ENCODE measurements at regions not wholly inside any gene's neighbourhood (a gene's known extent, or its start where the extent isn't known, plus 50 kb on each side); places are given as distances from the start of the nearest gene placed in this dataset.
A peak's percentile ranks its signal among the peaks of the same experiment; 100 is the strongest.

- no peak overlapping the region for H3K4me3 ChIP-seq
- no peak overlapping the region for H3K9ac ChIP-seq
- TF ChIP-seq Cebpa-rat (IDR thresholded peaks at IDR 0.05), result no peak
- no peak overlapping the region for H3K4me2 ChIP-seq
- H3K9me3 ChIP-seq, result no peaks in the 10 kb centered on the region
- H3K4me1 ChIP-seq, result peaks cover 40% of the 10 kb centered on the region
- H3K27me3 ChIP-seq, result no peaks in the 10 kb centered on the region
- no peaks in the 10 kb centered on the region for H3K36me3 ChIP-seq
- no peaks in the 10 kb centered on the region for H4K20me1 ChIP-seq
- no peak overlapping the region for H3K27ac ChIP-seq
These were observed 496.7 kb downstream of the SHQ1 start for GRCh38 chr3:72351536-72351935.

DNA sequence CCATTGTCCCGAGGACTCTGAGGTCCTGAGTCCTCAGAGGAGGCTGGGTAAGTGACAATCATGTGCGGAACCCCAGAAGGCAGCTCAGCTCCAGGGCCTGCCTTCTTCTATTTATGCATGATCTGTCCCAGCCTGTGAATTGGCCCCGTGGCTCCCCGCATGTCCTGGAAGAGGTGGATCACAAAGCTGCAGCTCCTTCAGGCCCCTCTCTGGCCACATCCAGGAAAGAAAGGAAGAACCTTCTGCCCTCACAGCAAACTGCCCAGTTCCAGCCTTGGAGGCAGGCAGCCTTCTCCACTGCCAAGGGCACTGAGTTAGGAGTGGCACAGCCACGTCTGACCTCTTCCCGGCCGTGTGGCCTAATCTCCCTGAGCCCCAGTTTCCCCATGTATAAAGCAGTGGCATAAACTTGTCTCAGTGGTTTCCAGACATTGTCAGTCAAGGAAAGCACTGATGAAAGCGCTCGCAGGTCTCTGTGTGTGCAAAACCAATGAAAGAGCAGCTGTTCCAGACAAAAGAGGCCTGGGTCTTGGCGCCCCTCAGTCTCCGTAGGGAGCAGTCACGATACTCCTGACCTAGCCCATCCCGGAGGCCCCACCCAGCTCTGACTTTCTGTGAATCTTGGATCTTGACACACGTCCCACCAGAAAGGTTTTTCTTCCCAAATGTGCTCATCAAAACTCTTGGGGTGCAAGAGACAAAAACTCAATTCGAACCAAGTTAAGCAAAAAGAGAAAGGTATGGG is 497.3 kb downstream of the SHQ1 start:
- Histone ChIP-seq H3K27me3 (no peaks in the 10 kb centered on the region), H3K36me3 (no peaks in the 10 kb centered on the region), H4K20me1 (no peaks in the 10 kb centered on the region), H3K9me3 (no peaks in the 10 kb centered on the region), H3K9ac (no peak overlapping the region), H3K4me1 (peaks cover 46% of the 10 kb centered on the region), H3K4me2 (no peak overlapping the region), H3K27ac (no peak overlapping the region), H3K4me3 (no peak overlapping the region)
- no peak for TF ChIP-seq Cebpa-rat (IDR thresholded peaks at IDR 0.05)

DNA sequence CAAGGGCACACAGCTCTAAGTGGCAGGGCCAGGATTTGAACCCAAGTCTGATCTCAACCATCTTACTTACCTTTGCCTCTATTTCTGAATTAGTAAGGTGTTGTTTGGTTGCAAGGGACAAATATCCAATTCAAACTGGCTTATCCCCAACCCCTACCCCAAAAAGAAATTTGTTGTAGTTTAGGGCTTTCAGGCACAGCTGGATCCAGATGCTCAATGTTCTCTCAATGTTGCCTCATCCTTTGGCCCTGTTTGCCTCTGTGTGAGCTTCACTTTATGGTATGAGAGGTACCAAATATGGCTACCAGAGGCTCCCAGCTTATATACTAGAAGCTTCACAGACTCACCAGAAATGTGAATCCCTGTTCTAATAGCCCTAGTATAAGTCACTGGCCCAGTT is 499.9 kb downstream of the SHQ1 start:
- TF ChIP-seq Cebpa-rat (IDR thresholded peaks at IDR 0.05), result no peak
- Histone ChIP-seq H3K36me3 (no peaks in the 10 kb centered on the region), H3K9me3 (no peaks in the 10 kb centered on the region), H3K27ac (no peak overlapping the region), H3K27me3 (no peaks in the 10 kb centered on the region), H3K4me1 (peaks cover 60% of the 10 kb centered on the region), H3K4me2 (peak overlapping the region; percentile 82), H3K4me3 (no peak overlapping the region), H3K9ac (no peak overlapping the region), H4K20me1 (no peaks in the 10 kb centered on the region)

DNA sequence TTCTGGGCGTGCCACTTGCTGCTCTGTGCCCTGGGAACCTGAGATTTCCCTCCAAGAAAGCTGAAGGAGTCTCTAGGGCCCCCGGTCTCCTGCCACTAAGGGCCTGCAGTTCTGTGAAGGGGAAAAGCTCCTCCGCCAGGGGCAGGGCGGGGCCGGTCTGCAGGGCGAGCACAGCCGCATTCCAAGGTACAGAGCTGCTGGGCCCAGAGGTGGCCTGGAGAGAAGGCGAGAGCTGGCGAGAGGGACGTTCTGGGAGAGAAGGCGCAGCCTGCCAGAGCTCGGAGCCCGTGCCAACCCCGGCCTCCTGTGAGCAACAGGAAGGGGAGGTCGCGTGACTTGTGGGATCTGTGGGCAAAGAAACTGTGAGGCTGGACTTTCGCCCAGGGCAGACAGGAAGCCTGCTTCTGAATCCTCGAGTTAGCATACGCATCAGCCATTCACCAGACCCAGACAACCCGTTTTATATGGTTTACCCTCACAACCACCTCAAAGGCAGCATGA is 500.4 kb downstream of the SHQ1 start:
- Histone ChIP-seq H3K9me3 (no peaks in the 10 kb centered on the region), H3K4me1 (peaks cover 58% of the 10 kb centered on the region), H3K4me2 (peak overlapping the region; percentile 82), H3K4me3 (0 out of 2 replicates have a peak overlapping the region, but pooled peaks have one; percentile 17), H3K9ac (peak overlapping the region; percentile 21; the same call in 1 of the 2 replicates), H3K27me3 (no peaks in the 10 kb centered on the region), H4K20me1 (no peaks in the 10 kb centered on the region), H3K27ac (no peak overlapping the region; the same call in 1 of the 2 replicates), H3K36me3 (no peaks in the 10 kb centered on the region)
- TF ChIP-seq Cebpa-rat (IDR thresholded peaks at IDR 0.05), result no peak

- Histone ChIP-seq H4K20me1 (no peaks in the 10 kb centered on the region), H3K27ac (no peak overlapping the region), H3K27me3 (no peaks in the 10 kb centered on the region), H3K4me3 (no peak overlapping the region), H3K9ac (no peak overlapping the region), H3K4me1 (peaks cover 68% of the 10 kb centered on the region), H3K9me3 (no peaks in the 10 kb centered on the region), H3K36me3 (no peaks in the 10 kb centered on the region), H3K4me2 (peak overlapping the region; percentile 82)
- TF ChIP-seq Cebpa-rat (IDR thresholded peaks at IDR 0.05), result no peak
These were observed 501.7 kb downstream of the SHQ1 start for GRCh38 chr3:72346526-72346926.

GRCh38 chr3:72345980-72346379 is 502.3 kb downstream of the SHQ1 start:
- no peak overlapping the region for H3K27ac ChIP-seq

GRCh38 chr3:72345237-72345878 is 502.9 kb downstream of the SHQ1 start:
- Histone ChIP-seq H3K4me2 (peak overlapping the region; percentile 82), H3K9ac (no peak overlapping the region), H3K27me3 (no peaks in the 10 kb centered on the region), H4K20me1 (no peaks in the 10 kb centered on the region), H3K4me3 (no peak overlapping the region), H3K9me3 (no peaks in the 10 kb centered on the region), H3K36me3 (no peaks in the 10 kb centered on the region), H3K4me1 (peaks cover 77% of the 10 kb centered on the region), H3K27ac (no peak overlapping the region)
- no peak for TF ChIP-seq Cebpa-rat (IDR thresholded peaks at IDR 0.05)

More at GRCh38 chr3:72345980-72346379, 502.3 kb downstream of the SHQ1 start:
- no peaks in the 10 kb centered on the region for H4K20me1 ChIP-seq
- no peak overlapping the region for H3K4me3 ChIP-seq
- no peak for TF ChIP-seq Cebpa-rat (IDR thresholded peaks at IDR 0.05)
- peaks cover 71% of the 10 kb centered on the region for H3K4me1 ChIP-seq
- no peaks in the 10 kb centered on the region for H3K36me3 ChIP-seq
- H3K9me3 ChIP-seq, result no peaks in the 10 kb centered on the region
- no peaks in the 10 kb centered on the region for H3K27me3 ChIP-seq
- H3K4me2 ChIP-seq, result peak overlapping the region; percentile 82
- no peak overlapping the region for H3K9ac ChIP-seq

GRCh38 chr3:72344647-72345046 is 503.6 kb downstream of the SHQ1 start:
- TF ChIP-seq Cebpa-rat (IDR thresholded peaks at IDR 0.05), result no peak
- Histone ChIP-seq H3K9ac (no peak overlapping the region), H3K4me1 (peaks cover 82% of the 10 kb centered on the region), H3K4me3 (no peak overlapping the region), H3K36me3 (no peaks in the 10 kb centered on the region), H3K27me3 (no peaks in the 10 kb centered on the region), H3K27ac (no peak overlapping the region), H4K20me1 (no peaks in the 10 kb centered on the region), H3K9me3 (no peaks in the 10 kb centered on the region), H3K4me2 (peak overlapping the region; percentile 82)

DNA sequence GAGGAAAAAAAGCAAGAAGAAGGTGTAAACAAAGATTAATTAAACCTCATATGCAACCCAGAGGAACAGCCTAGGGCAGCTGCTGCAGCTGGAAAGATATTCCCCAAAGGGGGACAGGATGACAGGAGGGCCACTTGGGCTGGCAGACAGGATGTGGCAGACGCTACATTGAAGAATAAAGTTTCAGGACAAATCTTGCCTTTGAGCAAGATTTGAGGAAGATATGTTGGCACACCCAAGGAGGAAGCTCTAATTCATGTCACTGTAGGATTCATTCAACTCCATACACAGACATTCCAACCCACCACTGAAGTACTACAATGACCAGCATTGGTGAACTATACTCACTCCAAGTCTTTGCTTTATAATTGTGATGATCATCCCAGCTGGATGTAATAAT is 504.0 kb downstream of the SHQ1 start:
- Histone ChIP-seq H3K9ac (no peak overlapping the region), H3K4me3 (no peak overlapping the region)
- TF ChIP-seq Cebpa-rat (IDR thresholded peaks at IDR 0.05), result no peak

GRCh38 chr3:72343078-72343477 is 505.2 kb downstream of the SHQ1 start:
- H3K36me3 ChIP-seq, result no peaks in the 10 kb centered on the region
- no peak for TF ChIP-seq Cebpa-rat (IDR thresholded peaks at IDR 0.05)
- H3K9ac ChIP-seq, result no peak overlapping the region
- H4K20me1 ChIP-seq, result no peaks in the 10 kb centered on the region
- no peak overlapping the region for H3K27ac ChIP-seq
- no peak overlapping the region for H3K4me3 ChIP-seq
- H3K27me3 ChIP-seq, result no peaks in the 10 kb centered on the region
- H3K9me3 ChIP-seq, result no peaks in the 10 kb centered on the region
- 0 out of 2 replicates have a peak overlapping the region, but pooled peaks have one; percentile 82 for H3K4me2 ChIP-seq
- H3K4me1 ChIP-seq, result peaks cover 79% of the 10 kb centered on the region

More for the DNA sequence above, 504.0 kb downstream of the SHQ1 start:
- peaks cover 86% of the 10 kb centered on the region for H3K4me1 ChIP-seq
- no peaks in the 10 kb centered on the region for H3K9me3 ChIP-seq
- no peaks in the 10 kb centered on the region for H4K20me1 ChIP-seq
- no peaks in the 10 kb centered on the region for H3K27me3 ChIP-seq
- no peak overlapping the region for H3K27ac ChIP-seq
- H3K36me3 ChIP-seq, result no peaks in the 10 kb centered on the region
- peak overlapping the region; percentile 82 for H3K4me2 ChIP-seq

All from BLaER1 (cell line).